Ovary (tissue), 7 donors: ENCODE measurements at regions not wholly inside any gene's neighbourhood (a gene's known extent, or its start where the extent isn't known, plus 50 kb on each side); places are given as distances from the start of the nearest gene placed in this dataset.

Experiments
- DNase-seq, 5 donors: peaks; one replicate each; pipeline ENCODE4 v3.0.0-alpha.2; 2019 to 2020
- H3K27ac ChIP-seq, 2 donors: fragments of 200-600 bp; one replicate each; pipeline versions ENCODE4 v1.5.1 to v1.8.0; 2019 to 2022
- H3K27me3 ChIP-seq: fragments of 200-600 bp; one replicate; pipeline ENCODE4 v1.8.0; 2022
- H3K36me3 ChIP-seq: fragments of 200-600 bp; sonication (generic); one replicate; pipeline ENCODE4 v1.5.1; 2019
- H3K4me1 ChIP-seq: one replicate; pipeline ENCODE4 v1.8.1; 2013; ENCODE audit warnings: mild to moderate bottlenecking, moderate library complexity; ENCODE audit not compliant: insufficient read depth
- H3K4me3 ChIP-seq: fragments of 200-600 bp; sonication (generic); one replicate; pipeline ENCODE4 v1.5.1; 2017
- H3K9me3 ChIP-seq, 2 donors: fragments of 200-600 bp in 1 of 2; sonication (generic) in 1 of 2; one replicate each; pipeline versions ENCODE4 v1.5.1 to v1.8.1; 2013 to 2019; ENCODE audit warnings: mild to moderate bottlenecking in 1 of 2, moderate library complexity in 1 of 2
- CTCF ChIP-seq, 3 donors: fragments of 450-650 bp in 2 of 3; fragments of 200-600 bp in 1 of 3; IDR thresholded peaks; one replicate each; pipeline versions ENCODE4 v1.5.1 to v1.8.0; 2016 to 2022; ENCODE audit warnings: antibody characterized with exemption in 3 of 3, mild to moderate bottlenecking in 1 of 3
- EP300 ChIP-seq: sonication (generic); formaldehyde crosslinking; IDR thresholded peaks from one replicate; pipeline ENCODE4 v1.6.1; 2017; ENCODE audit warnings: antibody characterized with exemption
- POLR2A ChIP-seq: fragments of 450-650 bp; IDR thresholded peaks from one replicate; pipeline ENCODE4 v1.6.1; 2017; ENCODE audit warnings: antibody characterized with exemption, mild to moderate bottlenecking, moderate library complexity
- WGBS, 3 donors: extraction: QIAGEN DNeasy Blood & Tissue Kit in 1 of 3; methylation state at CpG; one replicate each; pipeline versions ENCODE4 v1.1.5 to v1.1.7; 2013 to 2017; 5-methylcytosine and 5-hydroxymethylcytosine counted together
- intact Hi-C, 4 donors: fragments of 100-400 bp; cut with DNase I; formaldehyde crosslinking; loops; one replicate each; pipeline versions ENCODE4 v1.11.0 to v1.15.1; 2022 to 2023
- donor health status: DM: no; HTN: no; CAD: no; lungs with moderate emphysema.
- donor health status: DM: no; HTN: no; CAD: no.
- donor health status: Bipolar disorder and iron deficiency.
- donor health status: DM: no; HTN: no; CAD: no.
- donor health status: DM: yes; HTN: yes; CAD: no.

GRCh38 chr18:70454704-70455322, 166.0 kb downstream of the SOCS6 start:
- 6 to 17% (median 15%) methylated on average over 5 of the region's 5 CpGs for WGBS, 3 donors
- no peaks in the 10 kb centered on the region for H3K9me3 ChIP-seq
- DNase-seq = no peak
- no peak overlapping the region for H3K27ac ChIP-seq
- intact Hi-C loops = loop anchor here in 2 of 4 donors (10.0 kb wide), 1 partner anchor 260 kb away; no protein-coding TSS in a partner anchor
- no peaks in the 10 kb centered on the region for H3K4me1 ChIP-seq
- no peaks in the 10 kb centered on the region for H3K36me3 ChIP-seq
- no peaks in the 10 kb centered on the region for H3K27me3 ChIP-seq
- no peak overlapping the region for H3K4me3 ChIP-seq
- TF ChIP-seq EP300 (no peak), CTCF (IDR thresholded peaks at IDR 0.05) (peak in 2 of 3 donors; percentile 19 to 31)

GRCh38 chr18:70453058-70453775, 164.4 kb downstream of the SOCS6 start:
- H3K36me3 ChIP-seq = no peaks in the 10 kb centered on the region
- TF ChIP-seq POLR2A (no peak), EP300 (no peak), CTCF (IDR thresholded peaks at IDR 0.05) (no peak)
- DNase-seq = no peak
- no peaks in the 10 kb centered on the region for H3K27me3 ChIP-seq
- H3K27ac ChIP-seq = no peak overlapping the region
- H3K4me3 ChIP-seq = no peak overlapping the region
- no peaks in the 10 kb centered on the region for H3K4me1 ChIP-seq
- no peaks in the 10 kb centered on the region for H3K9me3 ChIP-seq
- intact Hi-C loops = loop anchor here in 2 of 4 donors (10.0 kb wide), 1 partner anchor 258 kb away; no protein-coding TSS in a partner anchor
- 76 to 82% (median 80%) methylated on average over 12 of the region's 12 CpGs for WGBS, 3 donors

- H3K27me3 ChIP-seq = no peaks in the 10 kb centered on the region
- H3K27ac ChIP-seq = no peak overlapping the region
- no peak for DNase-seq
- WGBS, 3 donors = 70 to 75% (median 70%) methylated on average over 14 of the region's 14 CpGs
- no peak for TF ChIP-seq POLR2A
- TF ChIP-seq CTCF (IDR thresholded peaks at IDR 0.05) = no peak
- no peaks in the 10 kb centered on the region for H3K4me1 ChIP-seq
- no peaks in the 10 kb centered on the region for H3K9me3 ChIP-seq
- intact Hi-C loops = loop anchor here in 2 of 4 donors (10.0 kb wide), 1 partner anchor 258 kb away; no protein-coding TSS in a partner anchor
- H3K36me3 ChIP-seq = no peaks in the 10 kb centered on the region
- H3K4me3 ChIP-seq = no peak overlapping the region
These were observed 163.7 kb downstream of the SOCS6 start for GRCh38 chr18:70452501-70452900.

GRCh38 chr18:70450426-70451253, 161.8 kb downstream of the SOCS6 start:
- H3K4me1 ChIP-seq = no peaks in the 10 kb centered on the region
- no peak for TF ChIP-seq CTCF (IDR thresholded peaks at IDR 0.05)
- TF ChIP-seq EP300 = no peak
- no peak for TF ChIP-seq POLR2A
- no peaks in the 10 kb centered on the region for H3K27me3 ChIP-seq
- DNase-seq = no peak
- intact Hi-C loops = loop anchor here in 2 of 4 donors (10.0 kb wide), 1 partner anchor 256 kb away; no protein-coding TSS in a partner anchor
- WGBS, 3 donors = 35 to 44% (median 40%) methylated on average over 2 of the region's 2 CpGs
- H3K9me3 ChIP-seq = no peaks in the 10 kb centered on the region
- no peak overlapping the region for H3K4me3 ChIP-seq
- H3K36me3 ChIP-seq = no peaks in the 10 kb centered on the region
- no peak overlapping the region for H3K27ac ChIP-seq
